ENCODE measurements at regions not wholly inside any gene's neighbourhood (a gene's known extent, or its start where the extent isn't known, plus 50 kb on each side); places are given as distances from the start of the nearest gene placed in this dataset.

GRCh38 chr11:122367809-122368231, 251.8 kb upstream of the BLID start:
- TF ChIP-seq CTCF (IDR thresholded peaks at IDR 0.05) (no peak), POLR2A (IDR thresholded peaks at IDR 0.05) (no peak)

All from tibial nerve (tissue), 3 donors.